Mononuclear cell (primary cell): ENCODE measurements at regions not wholly inside any gene's neighbourhood (a gene's known extent, or its start where the extent isn't known, plus 50 kb on each side); places are given as distances from the start of the nearest gene placed in this dataset.

Experiments used
- H3K27me3 ChIP-seq: 2 replicates; pipeline ENCODE4 v1.6.0; 2011; ENCODE audit warnings: low read length, control low read depth; ENCODE audit not compliant: insufficient read depth
- H3K4me1 ChIP-seq: 2 replicates; pipeline ENCODE4 v1.5.1; 2011; ENCODE audit warnings: mild to moderate bottlenecking, low read length, control low read depth; ENCODE audit not compliant: insufficient read depth
- H3K4me3 ChIP-seq: 2 replicates; pipeline ENCODE4 v1.5.1; 2011; ENCODE audit warnings: mild to moderate bottlenecking, low read length, moderate library complexity
- H3K9me3 ChIP-seq: 2 replicates; pipeline ENCODE4 v1.5.1; 2011; ENCODE audit warnings: low read depth, mild to moderate bottlenecking, control low read depth, low read length

- Histone ChIP-seq H3K4me3 (no peak overlapping the region), H3K9me3 (no peaks in the 10 kb centered on the region), H3K4me1 (no peaks in the 10 kb centered on the region), H3K27me3 (no peaks in the 10 kb centered on the region)
Observed at GRCh38 chr14:54189748-54190354, 207.0 kb upstream of the CDKN3 start.

GRCh38 chr14:54191846-54192245 is 205.0 kb upstream of the CDKN3 start:
- no peaks in the 10 kb centered on the region for H3K4me1 ChIP-seq
- no peak overlapping the region for H3K4me3 ChIP-seq
- H3K27me3 ChIP-seq: no peaks in the 10 kb centered on the region
- H3K9me3 ChIP-seq: no peaks in the 10 kb centered on the region

GRCh38 chr14:54192610-54193009 is 204.2 kb upstream of the CDKN3 start:
- Histone ChIP-seq H3K4me1 (no peaks in the 10 kb centered on the region), H3K27me3 (no peaks in the 10 kb centered on the region), H3K4me3 (no peak overlapping the region), H3K9me3 (no peaks in the 10 kb centered on the region)

GRCh38 chr14:54193871-54194270 is 202.9 kb upstream of the CDKN3 start:
- no peaks in the 10 kb centered on the region for H3K4me1 ChIP-seq
- H3K9me3 ChIP-seq: no peaks in the 10 kb centered on the region
- no peaks in the 10 kb centered on the region for H3K27me3 ChIP-seq
- no peak overlapping the region for H3K4me3 ChIP-seq

- no peak overlapping the region for H3K4me3 ChIP-seq
- no peaks in the 10 kb centered on the region for H3K9me3 ChIP-seq
- no peaks in the 10 kb centered on the region for H3K4me1 ChIP-seq
- H3K27me3 ChIP-seq: no peaks in the 10 kb centered on the region
Observed at GRCh38 chr14:54194501-54194900, 202.3 kb upstream of the CDKN3 start.

GRCh38 chr14:54197369-54197768 is 199.4 kb upstream of the CDKN3 start:
- H3K9me3 ChIP-seq: no peaks in the 10 kb centered on the region
- no peak overlapping the region for H3K4me3 ChIP-seq
- no peaks in the 10 kb centered on the region for H3K27me3 ChIP-seq
- H3K4me1 ChIP-seq: no peaks in the 10 kb centered on the region

- Histone ChIP-seq H3K27me3 (no peaks in the 10 kb centered on the region), H3K4me3 (no peak overlapping the region), H3K4me1 (no peaks in the 10 kb centered on the region), H3K9me3 (no peaks in the 10 kb centered on the region)
Observed at GRCh38 chr14:54200726-54201125, 196.1 kb upstream of the CDKN3 start.

GRCh38 chr14:54202288-54202687 is 194.5 kb upstream of the CDKN3 start:
- Histone ChIP-seq H3K4me1 (no peaks in the 10 kb centered on the region), H3K4me3 (no peak overlapping the region), H3K9me3 (no peaks in the 10 kb centered on the region), H3K27me3 (no peaks in the 10 kb centered on the region)

- H3K27me3 ChIP-seq: no peaks in the 10 kb centered on the region
- no peak overlapping the region for H3K4me3 ChIP-seq
- no peaks in the 10 kb centered on the region for H3K4me1 ChIP-seq
- no peaks in the 10 kb centered on the region for H3K9me3 ChIP-seq
Observed at GRCh38 chr14:54206516-54206915, 190.3 kb upstream of the CDKN3 start.

- H3K4me1 ChIP-seq: no peaks in the 10 kb centered on the region
- H3K27me3 ChIP-seq: no peaks in the 10 kb centered on the region
Observed at GRCh38 chr14:54207075-54207474, 189.7 kb upstream of the CDKN3 start.

GRCh38 chr14:54207476-54208462 is 189.0 kb upstream of the CDKN3 start:
- Histone ChIP-seq H3K4me3 (no peak overlapping the region), H3K4me1 (no peaks in the 10 kb centered on the region), H3K9me3 (no peaks in the 10 kb centered on the region), H3K27me3 (no peaks in the 10 kb centered on the region)

More at GRCh38 chr14:54207075-54207474, 189.7 kb upstream of the CDKN3 start:
- H3K9me3 ChIP-seq: no peaks in the 10 kb centered on the region
- H3K4me3 ChIP-seq: no peak overlapping the region

- H3K9me3 ChIP-seq: no peaks in the 10 kb centered on the region
- H3K4me1 ChIP-seq: no peaks in the 10 kb centered on the region
Observed at GRCh38 chr14:54208751-54209150, 188.1 kb upstream of the CDKN3 start.

GRCh38 chr14:54209511-54210250 is 187.1 kb upstream of the CDKN3 start:
- H3K4me3 ChIP-seq: no peak overlapping the region
- H3K27me3 ChIP-seq: no peaks in the 10 kb centered on the region
- H3K4me1 ChIP-seq: no peaks in the 10 kb centered on the region
- no peaks in the 10 kb centered on the region for H3K9me3 ChIP-seq

More at GRCh38 chr14:54208751-54209150, 188.1 kb upstream of the CDKN3 start:
- H3K27me3 ChIP-seq: no peaks in the 10 kb centered on the region
- no peak overlapping the region for H3K4me3 ChIP-seq

GRCh38 chr14:54211551-54212308 is 185.1 kb upstream of the CDKN3 start:
- Histone ChIP-seq H3K4me3 (no peak overlapping the region), H3K4me1 (no peaks in the 10 kb centered on the region), H3K9me3 (no peaks in the 10 kb centered on the region), H3K27me3 (peaks cover 14% of the 10 kb centered on the region)
